ENCODE measurements at regions not wholly inside any gene's neighbourhood (a gene's known extent, or its start where the extent isn't known, plus 50 kb on each side); places are given as distances from the start of the nearest gene placed in this dataset.

GRCh38 chr4:188299161-188299560, 159.9 kb downstream of the TRIML1 start:
- TF ChIP-seq, protein P1, sequence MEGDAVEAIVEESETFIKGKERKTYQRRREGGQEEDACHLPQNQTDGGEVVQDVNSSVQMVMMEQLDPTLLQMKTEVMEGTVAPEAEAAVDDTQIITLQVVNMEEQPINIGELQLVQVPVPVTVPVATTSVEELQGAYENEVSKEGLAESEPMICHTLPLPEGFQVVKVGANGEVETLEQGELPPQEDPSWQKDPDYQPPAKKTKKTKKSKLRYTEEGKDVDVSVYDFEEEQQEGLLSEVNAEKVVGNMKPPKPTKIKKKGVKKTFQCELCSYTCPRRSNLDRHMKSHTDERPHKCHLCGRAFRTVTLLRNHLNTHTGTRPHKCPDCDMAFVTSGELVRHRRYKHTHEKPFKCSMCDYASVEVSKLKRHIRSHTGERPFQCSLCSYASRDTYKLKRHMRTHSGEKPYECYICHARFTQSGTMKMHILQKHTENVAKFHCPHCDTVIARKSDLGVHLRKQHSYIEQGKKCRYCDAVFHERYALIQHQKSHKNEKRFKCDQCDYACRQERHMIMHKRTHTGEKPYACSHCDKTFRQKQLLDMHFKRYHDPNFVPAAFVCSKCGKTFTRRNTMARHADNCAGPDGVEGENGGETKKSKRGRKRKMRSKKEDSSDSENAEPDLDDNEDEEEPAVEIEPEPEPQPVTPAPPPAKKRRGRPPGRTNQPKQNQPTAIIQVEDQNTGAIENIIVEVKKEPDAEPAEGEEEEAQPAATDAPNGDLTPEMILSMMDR (IDR thresholded peaks at IDR 0.05; ENCODE audit: low read depth, low read length) = no peak
- no peak for TF ChIP-seq EZH2phosphoT487 (IDR thresholded peaks at IDR 0.05; ENCODE audit: low read depth)
